GM20000 (cell line): ENCODE measurements at regions not wholly inside any gene's neighbourhood (a gene's known extent, or its start where the extent isn't known, plus 50 kb on each side); places are given as distances from the start of the nearest gene placed in this dataset.

Experiments used
- DNase-seq: peaks from one replicate; pipeline ENCODE4 v3.0.0; 2012; ENCODE audit warnings: low spot score
- CTCF ChIP-seq: IDR thresholded peaks from 2 replicates; pipeline ENCODE4 v1.5.1; 2012; ENCODE audit warnings: mild to moderate bottlenecking, control low read depth; ENCODE audit errors: extremely low read depth, missing control alignments

DNA sequence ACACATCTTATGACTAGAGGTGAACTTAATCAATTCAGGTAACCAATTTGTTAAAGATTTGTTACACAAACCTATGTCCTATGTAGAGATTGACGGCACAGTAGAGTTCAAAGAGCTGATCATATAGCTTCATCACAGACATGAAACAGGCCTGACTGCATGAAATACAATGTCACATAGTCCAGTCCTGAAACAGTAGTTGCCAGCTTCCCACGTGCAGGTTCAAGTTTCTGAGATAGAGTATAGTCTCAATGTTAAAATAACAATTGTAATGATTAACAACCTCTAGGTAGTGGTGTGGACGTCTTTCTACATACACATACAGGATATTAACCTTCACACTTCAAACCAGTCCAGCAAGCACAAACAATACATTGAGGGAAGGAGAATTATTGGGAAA lies 640.7 kb upstream of the SOX9 start:
- DNase-seq = no peak
- TF ChIP-seq CTCF = no peak

DNA sequence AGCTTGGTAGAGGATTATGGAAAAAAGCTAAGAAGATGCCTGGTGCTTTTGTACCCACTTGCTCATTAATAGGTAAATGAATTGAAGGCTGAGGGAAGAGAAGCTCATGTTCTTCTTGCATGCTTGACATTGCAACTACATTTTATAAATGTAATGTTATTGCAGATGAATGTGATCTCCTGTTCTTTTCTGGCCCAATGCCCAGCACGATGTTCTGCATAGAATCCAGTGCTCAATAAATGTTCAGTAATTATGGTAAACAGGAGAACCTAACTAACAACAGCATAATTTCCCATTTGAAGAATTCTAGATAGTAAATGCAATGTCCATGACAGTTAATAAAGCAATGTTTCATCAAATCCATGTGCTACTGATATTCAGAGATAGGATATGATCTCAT lies 638.2 kb upstream of the SOX9 start:
- no peak for TF ChIP-seq CTCF
- DNase-seq = no peak

DNA sequence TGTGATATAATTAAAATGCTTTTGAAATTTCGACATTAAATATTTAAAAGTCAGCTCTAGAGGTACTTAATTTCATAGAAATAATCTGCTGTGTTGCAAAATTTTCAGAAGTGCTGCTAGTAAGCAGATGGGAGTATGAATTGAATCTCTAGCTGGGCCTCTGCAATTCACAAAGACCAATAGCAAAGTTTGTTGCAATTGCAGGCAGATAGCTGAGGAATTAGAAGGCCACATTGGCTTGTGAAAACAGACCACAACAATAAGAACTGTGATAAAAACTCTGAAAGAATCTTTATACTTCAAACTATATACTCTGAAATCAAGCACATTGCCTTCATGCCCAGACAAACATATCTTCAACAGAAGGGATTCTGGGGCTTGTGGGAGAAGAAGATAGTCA lies 636.3 kb upstream of the SOX9 start:
- no peak for TF ChIP-seq CTCF
- DNase-seq = no peak

DNA sequence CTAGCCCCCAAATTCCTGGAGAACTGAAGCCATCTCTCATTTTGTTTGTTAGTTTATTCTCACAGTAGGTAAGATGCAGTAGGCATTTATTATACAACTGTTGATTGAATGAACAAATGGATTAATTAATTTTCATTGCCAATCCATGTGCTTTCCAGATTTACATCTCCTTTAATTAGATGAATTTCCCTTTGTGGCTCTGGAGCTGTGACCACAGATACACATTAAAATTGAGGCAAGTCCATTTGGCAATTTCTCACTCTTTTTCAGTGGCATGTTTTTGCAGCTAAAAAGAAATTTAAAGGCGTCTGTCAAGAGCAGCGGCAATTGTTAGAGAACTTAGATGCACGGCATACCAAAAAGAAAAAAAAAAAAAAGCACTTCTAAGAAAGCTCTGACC lies 635.4 kb upstream of the SOX9 start:
- no peak for DNase-seq
- TF ChIP-seq CTCF = no peak

- TF ChIP-seq CTCF = no peak
- no peak for DNase-seq
Observed at GRCh38 chr17:71486261-71486660, 634.6 kb upstream of the SOX9 start.

GRCh38 chr17:71488851-71489250 lies 632.0 kb upstream of the SOX9 start:
- no peak for TF ChIP-seq CTCF
- no peak for DNase-seq

GRCh38 chr17:71494062-71494855 lies 626.6 kb upstream of the SOX9 start:
- no peak for DNase-seq
- no peak for TF ChIP-seq CTCF
